ENCODE measurements at regions not wholly inside any gene's neighbourhood (a gene's known extent, or its start where the extent isn't known, plus 50 kb on each side); places are given as distances from the start of the nearest gene placed in this dataset.

- Histone ChIP-seq H3K9me3 (no peaks in the 10 kb centered on the region), H3K4me3 (replicated peaks in 1 of 3) (no peak overlapping the region), H3K27ac (no peak overlapping the region), H3K27me3 (no peaks in the 10 kb centered on the region), H3K36me3 (no peaks in the 10 kb centered on the region), H3K4me1 (no peaks in the 10 kb centered on the region)
- TF ChIP-seq CTCF (IDR thresholded peaks at IDR 0.05) (no peak), POLR2A (IDR thresholded peaks at IDR 0.05) (no peak)
- intact Hi-C loops (cut with DNase I): no loop called here
- 94 to 97% methylated on average over 6 of the region's 6 CpGs for WGBS, 2 donors
- no peak for DNase-seq
These were observed 104.7 kb downstream of the MYCN start for GRCh38 chr2:16044946-16045456.

- TF ChIP-seq POLR2A (IDR thresholded peaks at IDR 0.05) (no peak), CTCF (IDR thresholded peaks at IDR 0.05) (no peak)
- no peaks in the 10 kb centered on the region for H3K4me1 ChIP-seq
- no peak overlapping the region for H3K4me3 ChIP-seq (replicated peaks in 1 of 3)
- DNase-seq: no peak
- H3K27ac ChIP-seq: no peak overlapping the region
- H3K27me3 ChIP-seq: no peaks in the 10 kb centered on the region
- H3K9me3 ChIP-seq: no peaks in the 10 kb centered on the region
- WGBS, 2 donors: 86 to 93% methylated on average over 2 of the region's 2 CpGs
- no peaks in the 10 kb centered on the region for H3K36me3 ChIP-seq
- intact Hi-C loops (cut with DNase I): no loop called here
These were observed 103.3 kb downstream of the MYCN start for GRCh38 chr2:16043627-16044026.

GRCh38 chr2:16043192-16043591 is 102.8 kb downstream of the MYCN start:
- Histone ChIP-seq H3K27me3 (no peaks in the 10 kb centered on the region), H3K36me3 (no peaks in the 10 kb centered on the region), H3K9me3 (no peaks in the 10 kb centered on the region), H3K27ac (no peak overlapping the region), H3K4me1 (no peaks in the 10 kb centered on the region), H3K4me3 (replicated peaks in 1 of 3) (no peak overlapping the region)
- no peak for DNase-seq
- intact Hi-C loops (cut with DNase I): no loop called here
- 96 to 97% methylated on average over 2 of the region's 2 CpGs for WGBS, 2 donors
- no peak for TF ChIP-seq CTCF (IDR thresholded peaks at IDR 0.05)
- no peak for TF ChIP-seq POLR2A (IDR thresholded peaks at IDR 0.05)

GRCh38 chr2:16042201-16042700 is 101.9 kb downstream of the MYCN start:
- H3K4me1 ChIP-seq: no peaks in the 10 kb centered on the region
- H3K9me3 ChIP-seq: no peaks in the 10 kb centered on the region
- no peaks in the 10 kb centered on the region for H3K27me3 ChIP-seq
- intact Hi-C loops (cut with DNase I): no loop called here
- no peak overlapping the region for H3K27ac ChIP-seq
- DNase-seq: no peak
- WGBS, 2 donors: 94 to 96% methylated on average over 3 of the region's 3 CpGs
- no peak overlapping the region for H3K4me3 ChIP-seq (replicated peaks in 1 of 3)
- TF ChIP-seq POLR2A (IDR thresholded peaks at IDR 0.05) (no peak), CTCF (IDR thresholded peaks at IDR 0.05) (no peak)
- H3K36me3 ChIP-seq: no peaks in the 10 kb centered on the region

GRCh38 chr2:16040271-16041010 is 100.1 kb downstream of the MYCN start:
- no peak for DNase-seq
- Histone ChIP-seq H3K4me1 (no peaks in the 10 kb centered on the region), H3K27me3 (no peaks in the 10 kb centered on the region), H3K9me3 (no peaks in the 10 kb centered on the region), H3K27ac (no peak overlapping the region), H3K4me3 (replicated peaks in 1 of 3) (no peak overlapping the region), H3K36me3 (no peaks in the 10 kb centered on the region)
- intact Hi-C loops (cut with DNase I): no loop called here
- TF ChIP-seq POLR2A (IDR thresholded peaks at IDR 0.05) (no peak), CTCF (IDR thresholded peaks at IDR 0.05) (no peak)
- WGBS, 2 donors: 88 to 91% methylated on average over 7 of the region's 7 CpGs

Measured in thyroid gland (tissue), 4 donors.